GM10266 (cell line): ENCODE measurements at regions not wholly inside any gene's neighbourhood (a gene's known extent, or its start where the extent isn't known, plus 50 kb on each side); places are given as distances from the start of the nearest gene placed in this dataset.

Source experiments
- DNase-seq: peaks from one replicate; pipeline ENCODE4 v3.0.0; 2012; ENCODE audit errors: extremely low spot score
- TF ChIP-seq, protein P1 (sequence below): IDR thresholded peaks from 2 replicates; pipeline ENCODE4 v1.5.1; 2012; ENCODE audit warnings: mild to moderate bottlenecking, low read depth; ENCODE audit not compliant: control insufficient read depth, insufficient read depth; ENCODE audit errors: missing control alignments

DNA sequence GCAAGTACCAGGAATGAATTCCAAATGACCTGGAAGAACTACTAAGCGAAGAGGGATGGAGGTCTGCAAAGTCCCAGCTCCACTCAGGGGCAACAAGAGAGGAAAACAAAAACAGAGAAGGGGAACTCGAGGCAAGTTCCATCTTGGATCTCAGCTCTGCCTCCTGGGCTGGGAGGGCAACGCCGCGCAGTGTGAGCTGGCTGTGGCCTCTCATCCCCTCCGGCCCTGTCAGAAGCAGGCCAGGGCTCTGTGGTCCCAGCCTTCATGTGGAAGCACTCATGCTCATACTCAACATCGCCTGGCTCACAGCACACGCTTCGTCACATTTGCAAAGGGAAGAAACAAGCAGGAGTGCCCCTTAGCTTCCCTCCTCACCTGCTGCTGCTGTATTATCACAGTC, 627.9 kb upstream of the MGMT start:
- DNase-seq = no peak
- TF ChIP-seq, protein P1, sequence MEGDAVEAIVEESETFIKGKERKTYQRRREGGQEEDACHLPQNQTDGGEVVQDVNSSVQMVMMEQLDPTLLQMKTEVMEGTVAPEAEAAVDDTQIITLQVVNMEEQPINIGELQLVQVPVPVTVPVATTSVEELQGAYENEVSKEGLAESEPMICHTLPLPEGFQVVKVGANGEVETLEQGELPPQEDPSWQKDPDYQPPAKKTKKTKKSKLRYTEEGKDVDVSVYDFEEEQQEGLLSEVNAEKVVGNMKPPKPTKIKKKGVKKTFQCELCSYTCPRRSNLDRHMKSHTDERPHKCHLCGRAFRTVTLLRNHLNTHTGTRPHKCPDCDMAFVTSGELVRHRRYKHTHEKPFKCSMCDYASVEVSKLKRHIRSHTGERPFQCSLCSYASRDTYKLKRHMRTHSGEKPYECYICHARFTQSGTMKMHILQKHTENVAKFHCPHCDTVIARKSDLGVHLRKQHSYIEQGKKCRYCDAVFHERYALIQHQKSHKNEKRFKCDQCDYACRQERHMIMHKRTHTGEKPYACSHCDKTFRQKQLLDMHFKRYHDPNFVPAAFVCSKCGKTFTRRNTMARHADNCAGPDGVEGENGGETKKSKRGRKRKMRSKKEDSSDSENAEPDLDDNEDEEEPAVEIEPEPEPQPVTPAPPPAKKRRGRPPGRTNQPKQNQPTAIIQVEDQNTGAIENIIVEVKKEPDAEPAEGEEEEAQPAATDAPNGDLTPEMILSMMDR = no peak

GRCh38 chr10:128839701-128840100, 627.3 kb upstream of the MGMT start:
- TF ChIP-seq, protein P1 = no peak
- no peak for DNase-seq

- no peak for DNase-seq
- TF ChIP-seq, protein P1 = no peak
These were observed 623.1 kb upstream of the MGMT start for GRCh38 chr10:128843972-128844371.

DNA sequence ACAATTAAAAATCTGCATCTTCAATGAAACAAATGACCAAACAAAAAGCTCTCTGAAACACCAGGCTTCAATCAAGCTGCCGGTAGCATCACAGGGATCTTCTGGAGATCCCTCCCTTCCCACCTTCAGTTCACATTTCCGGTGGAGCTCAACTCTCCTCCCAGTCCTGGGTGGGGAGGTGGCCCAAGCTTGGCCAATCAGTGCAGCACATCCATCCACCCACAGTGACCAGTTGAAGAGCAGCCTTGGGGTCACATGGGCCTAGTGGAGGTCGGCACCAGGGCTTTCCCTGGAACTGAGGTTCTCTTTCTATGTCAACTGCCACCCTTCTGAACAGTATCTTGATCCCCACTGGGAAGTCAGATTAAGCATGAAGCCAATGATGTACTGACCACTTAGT, 620.1 kb upstream of the MGMT start:
- TF ChIP-seq, protein P1 = no peak
- no peak for DNase-seq

- TF ChIP-seq, protein P1 = no peak
- no peak for DNase-seq
These were observed 618.2 kb upstream of the MGMT start for GRCh38 chr10:128848810-128849209.

DNA sequence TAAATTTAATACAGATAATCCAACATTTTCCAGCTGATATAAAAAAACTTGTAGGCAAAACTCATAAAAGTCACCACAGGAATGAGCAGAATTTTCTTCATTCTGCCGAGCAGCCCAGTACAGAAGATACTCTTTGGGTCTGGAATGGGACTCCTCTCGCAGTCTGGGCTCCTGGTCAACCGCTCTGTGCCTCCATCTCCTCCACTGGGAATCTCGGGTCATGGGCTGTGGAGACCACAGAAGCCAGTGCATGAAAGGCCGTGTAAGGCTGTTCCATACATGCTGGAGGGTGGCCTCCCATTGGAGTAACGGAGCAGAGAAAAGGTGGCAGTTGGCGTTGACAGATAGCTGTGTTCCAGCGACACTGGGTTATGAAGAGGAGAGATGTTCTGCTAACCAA, 616.4 kb upstream of the MGMT start:
- no peak for DNase-seq
- TF ChIP-seq, protein P1 = no peak

DNA sequence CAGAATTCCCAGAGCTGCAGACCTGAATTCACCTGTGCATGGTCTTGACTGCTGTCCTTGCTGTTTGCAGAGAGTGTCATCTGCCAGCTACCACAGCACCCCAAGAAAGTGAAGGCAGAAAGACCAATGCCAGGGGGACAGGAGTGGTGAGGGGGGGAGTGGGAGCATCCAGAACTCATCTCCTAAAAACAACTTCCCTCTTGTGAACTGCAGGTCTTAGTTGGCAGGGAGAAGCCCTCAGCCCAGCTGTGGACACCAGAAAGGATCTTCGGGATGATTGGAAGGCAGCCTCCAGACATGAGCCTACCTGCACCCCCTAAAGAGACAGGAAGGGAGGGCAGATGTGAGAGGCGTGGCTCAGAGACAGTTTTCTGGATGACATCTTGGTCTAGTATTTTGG, 615.8 kb upstream of the MGMT start:
- TF ChIP-seq, protein P1 = no peak
- DNase-seq = no peak

- DNase-seq = no peak
- TF ChIP-seq, protein P1 = no peak
These were observed 615.3 kb upstream of the MGMT start for GRCh38 chr10:128851726-128852125.
